Neural crest cell (in vitro differentiated cells): ENCODE measurements at regions not wholly inside any gene's neighbourhood (a gene's known extent, or its start where the extent isn't known, plus 50 kb on each side); places are given as distances from the start of the nearest gene placed in this dataset.

Source experiments
- DNase-seq: peaks from one replicate; pipeline ENCODE4 v3.0.0; 2021; ENCODE audit warnings: low read depth, mixed read lengths, low spot score
- H3K27ac Mint-ChIP-seq: one replicate; pipeline ENCODE4 v1.8.0; 2021; ENCODE audit warnings: mild to moderate bottlenecking, mixed read lengths; ENCODE audit not compliant: unreplicated experiment
- H3K27me3 Mint-ChIP-seq: 2 replicates; pipeline ENCODE4 v1.8.0; 2021; ENCODE audit warnings: low read depth, mild to moderate bottlenecking, mixed read lengths
- H3K36me3 Mint-ChIP-seq: 2 replicates; pipeline ENCODE4 v1.8.0; 2021; ENCODE audit warnings: low read depth, mild to moderate bottlenecking, mixed read lengths
- H3K4me1 Mint-ChIP-seq: 2 replicates; pipeline ENCODE4 v1.8.0; 2021; ENCODE audit warnings: mixed read lengths
- H3K4me3 Mint-ChIP-seq: one replicate; pipeline ENCODE4 v1.8.0; 2021; ENCODE audit warnings: mild to moderate bottlenecking, mixed read lengths
- H3K9me3 Mint-ChIP-seq: 2 replicates; pipeline ENCODE4 v1.8.0; 2021; ENCODE audit warnings: mixed read lengths
- TF ChIP-seq, protein P1 (sequence below): fragments of 200-600 bp; sonication (generic); conservative IDR thresholded peaks from 2 replicates; pipeline ENCODE4 v1.5.0; 2021; ENCODE audit warnings: antibody characterized with exemption, mild to moderate bottlenecking

DNA sequence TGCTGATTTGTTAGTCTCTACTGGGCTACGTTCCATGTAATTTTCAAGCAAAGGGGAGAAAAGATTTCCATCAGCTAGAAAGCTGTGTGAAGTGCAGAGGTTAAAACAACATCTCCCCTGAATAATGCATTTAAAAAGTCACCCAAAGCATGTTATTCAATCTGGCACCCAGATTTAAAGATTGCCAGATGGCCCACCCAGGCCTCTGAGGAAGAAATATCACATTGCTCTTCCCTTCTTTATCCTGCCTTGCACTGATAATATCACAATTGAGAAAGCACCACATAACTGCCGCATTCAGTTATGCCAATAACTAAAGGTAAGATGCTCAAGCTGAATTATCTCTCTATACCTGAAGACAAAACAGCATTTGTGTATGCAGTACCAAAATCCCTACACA is 119.4 kb upstream of the PUM3 start:
- peaks cover 25% of the 10 kb centered on the region for H3K4me1 Mint-ChIP-seq
- H3K36me3 Mint-ChIP-seq: no peaks in the 10 kb centered on the region
- H3K9me3 Mint-ChIP-seq: no peaks in the 10 kb centered on the region
- no peak overlapping the region for H3K4me3 Mint-ChIP-seq
- TF ChIP-seq, protein P1, sequence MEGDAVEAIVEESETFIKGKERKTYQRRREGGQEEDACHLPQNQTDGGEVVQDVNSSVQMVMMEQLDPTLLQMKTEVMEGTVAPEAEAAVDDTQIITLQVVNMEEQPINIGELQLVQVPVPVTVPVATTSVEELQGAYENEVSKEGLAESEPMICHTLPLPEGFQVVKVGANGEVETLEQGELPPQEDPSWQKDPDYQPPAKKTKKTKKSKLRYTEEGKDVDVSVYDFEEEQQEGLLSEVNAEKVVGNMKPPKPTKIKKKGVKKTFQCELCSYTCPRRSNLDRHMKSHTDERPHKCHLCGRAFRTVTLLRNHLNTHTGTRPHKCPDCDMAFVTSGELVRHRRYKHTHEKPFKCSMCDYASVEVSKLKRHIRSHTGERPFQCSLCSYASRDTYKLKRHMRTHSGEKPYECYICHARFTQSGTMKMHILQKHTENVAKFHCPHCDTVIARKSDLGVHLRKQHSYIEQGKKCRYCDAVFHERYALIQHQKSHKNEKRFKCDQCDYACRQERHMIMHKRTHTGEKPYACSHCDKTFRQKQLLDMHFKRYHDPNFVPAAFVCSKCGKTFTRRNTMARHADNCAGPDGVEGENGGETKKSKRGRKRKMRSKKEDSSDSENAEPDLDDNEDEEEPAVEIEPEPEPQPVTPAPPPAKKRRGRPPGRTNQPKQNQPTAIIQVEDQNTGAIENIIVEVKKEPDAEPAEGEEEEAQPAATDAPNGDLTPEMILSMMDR: no peak
- H3K27me3 Mint-ChIP-seq: peaks cover 2% of the 10 kb centered on the region
- no peak overlapping the region for H3K27ac Mint-ChIP-seq
- no peak for DNase-seq

DNA sequence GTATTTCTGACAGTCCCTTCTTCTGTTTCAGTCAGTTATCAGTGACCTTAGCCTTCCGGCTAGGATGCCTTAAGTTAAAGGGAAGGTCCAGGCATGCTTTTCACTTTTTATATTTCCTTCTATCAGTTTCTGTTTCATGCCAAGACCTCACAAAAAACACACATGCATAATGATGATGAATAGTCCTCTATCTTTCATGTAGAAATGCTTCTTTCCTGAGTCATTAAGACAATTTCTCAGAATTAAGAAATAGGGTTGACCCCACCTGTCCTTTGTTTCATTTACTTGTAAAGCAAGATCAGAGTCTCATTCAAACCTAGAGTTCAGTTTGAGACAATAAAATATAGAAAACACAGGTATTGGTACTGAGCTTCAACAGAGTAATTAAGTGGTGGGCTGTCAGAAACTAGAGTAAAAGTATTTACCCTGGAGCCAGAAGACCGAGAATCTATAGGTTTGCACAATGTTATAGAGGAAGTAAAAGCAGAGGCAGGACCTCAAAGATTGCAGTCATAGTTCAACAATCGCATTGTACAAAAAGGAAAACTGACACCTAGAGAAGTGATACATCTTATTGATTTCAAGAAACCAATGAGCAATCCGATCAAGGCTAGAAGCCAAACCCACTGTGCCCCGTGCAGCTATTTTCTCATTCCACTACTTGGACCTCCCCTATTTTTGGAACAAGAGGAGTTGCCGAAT is 118.7 kb upstream of the PUM3 start:
- H3K9me3 Mint-ChIP-seq: no peaks in the 10 kb centered on the region
- no peak overlapping the region for H3K27ac Mint-ChIP-seq
- H3K4me1 Mint-ChIP-seq: peaks cover 19% of the 10 kb centered on the region
- H3K4me3 Mint-ChIP-seq: no peak overlapping the region
- TF ChIP-seq, protein P1: no peak
- H3K27me3 Mint-ChIP-seq: peaks cover 6% of the 10 kb centered on the region
- no peak for DNase-seq
- no peaks in the 10 kb centered on the region for H3K36me3 Mint-ChIP-seq

DNA sequence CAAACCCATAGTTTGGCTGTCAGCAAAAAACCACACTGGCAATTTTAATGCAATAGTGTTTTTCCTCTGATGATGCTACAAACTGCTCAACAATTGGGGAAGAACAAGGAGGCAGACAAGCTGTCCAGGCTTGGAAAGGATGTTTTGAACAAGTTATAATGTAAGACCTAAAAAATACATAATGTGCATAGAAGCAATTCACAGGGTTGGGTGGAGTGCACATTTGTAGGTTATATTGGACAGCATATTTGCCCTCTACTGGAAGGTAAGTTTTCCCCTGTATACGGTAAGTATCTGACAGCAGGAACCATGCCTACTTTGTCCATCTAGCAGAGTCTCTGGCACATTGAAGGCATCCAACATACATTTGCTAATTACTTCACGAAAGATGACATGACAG is 114.3 kb upstream of the PUM3 start:
- TF ChIP-seq, protein P1: no peak
- no peaks in the 10 kb centered on the region for H3K9me3 Mint-ChIP-seq
- H3K36me3 Mint-ChIP-seq: no peaks in the 10 kb centered on the region
- no peaks in the 10 kb centered on the region for H3K4me1 Mint-ChIP-seq
- H3K27me3 Mint-ChIP-seq: peaks cover 31% of the 10 kb centered on the region
- H3K27ac Mint-ChIP-seq: no peak overlapping the region
- DNase-seq: no peak
- no peak overlapping the region for H3K4me3 Mint-ChIP-seq

DNA sequence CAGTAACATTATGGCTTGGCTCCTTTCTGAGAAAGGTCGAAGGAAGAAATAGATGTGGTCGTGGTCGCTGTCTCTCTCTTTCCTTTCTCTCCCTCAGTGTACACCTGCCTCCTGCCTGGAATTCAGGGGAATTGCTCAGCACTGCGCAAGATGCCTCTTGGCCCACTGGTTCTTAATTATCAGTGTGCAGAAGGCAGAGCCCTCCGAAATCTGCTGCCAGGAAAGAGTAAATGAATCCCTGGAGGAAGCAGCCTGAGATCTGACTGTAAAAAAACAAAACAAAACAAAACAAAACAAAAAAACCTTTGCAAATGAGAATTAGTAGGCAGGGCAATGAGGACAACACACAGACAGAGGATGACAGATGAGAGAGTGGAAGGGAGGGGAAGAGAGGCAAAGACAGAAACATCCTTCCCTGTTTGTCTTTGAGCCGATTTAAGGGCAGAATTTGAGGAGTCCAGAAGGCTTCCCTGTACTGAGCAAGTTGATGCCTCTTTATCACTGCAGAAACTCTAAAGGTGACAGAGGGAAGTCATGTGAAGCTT is 113.8 kb upstream of the PUM3 start:
- TF ChIP-seq, protein P1: no peak
- no peak for DNase-seq
- Mint-ChIP-seq H3K36me3 (no peaks in the 10 kb centered on the region), H3K27me3 (peaks cover 34% of the 10 kb centered on the region), H3K9me3 (no peaks in the 10 kb centered on the region), H3K4me1 (no peaks in the 10 kb centered on the region), H3K4me3 (no peak overlapping the region), H3K27ac (no peak overlapping the region)

DNA sequence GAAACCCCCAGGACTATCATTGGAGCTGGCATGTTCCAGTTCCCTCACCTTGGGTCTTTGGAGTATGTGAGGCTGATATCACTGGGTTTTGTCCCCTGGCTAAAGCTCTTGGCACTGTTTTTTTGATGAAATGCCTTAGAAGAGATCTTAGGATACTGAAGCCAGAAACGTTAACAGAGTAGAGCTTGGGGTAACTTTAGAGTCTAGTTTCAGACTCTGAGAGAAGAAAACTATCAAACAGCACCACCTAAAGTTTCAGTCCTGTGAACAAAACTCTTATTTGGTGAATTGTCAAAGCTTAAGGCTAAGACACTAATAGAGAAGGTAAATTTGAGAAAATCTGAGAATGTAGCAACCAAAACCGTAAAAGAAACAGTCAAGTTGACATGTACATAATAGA is 111.7 kb upstream of the PUM3 start:
- H3K4me1 Mint-ChIP-seq: no peaks in the 10 kb centered on the region
- no peak for DNase-seq
- no peaks in the 10 kb centered on the region for H3K9me3 Mint-ChIP-seq
- no peak overlapping the region for H3K27ac Mint-ChIP-seq
- no peaks in the 10 kb centered on the region for H3K36me3 Mint-ChIP-seq
- peaks cover 34% of the 10 kb centered on the region for H3K27me3 Mint-ChIP-seq
- TF ChIP-seq, protein P1: no peak
- no peak overlapping the region for H3K4me3 Mint-ChIP-seq
